ENCODE measurements at regions not wholly inside any gene's neighbourhood (a gene's known extent, or its start where the extent isn't known, plus 50 kb on each side); places are given as distances from the start of the nearest gene placed in this dataset.

GRCh38 chr20:16929756-16930155 is 181.6 kb downstream of the OTOR start:
- no peak overlapping the region for H3K4me3 Mint-ChIP-seq
- H3K4me3 ChIP-seq (ENCODE audit: control insufficient read depth in 1 of 2, extremely low read depth in 1 of 2, low read length in 1 of 2) = no peak overlapping the region
- H3K27me3 ChIP-seq (replicated peaks in 1 of 2; ENCODE audit: control insufficient read depth in 2 of 2, extremely low read depth in 1 of 2, insufficient read depth in 2 of 2, low read length in 1 of 2) = no peaks in the 10 kb centered on the region
- no peaks in the 10 kb centered on the region for H3K36me3 Mint-ChIP-seq
- no peaks in the 10 kb centered on the region for H3K4me1 ChIP-seq (ENCODE audit: control insufficient read depth in 1 of 2, extremely low read depth in 1 of 2, insufficient read depth in 2 of 2, low read length in 2 of 2)
- no peak overlapping the region for H3K27ac Mint-ChIP-seq
- no peak for DNase-seq
- no peak for ATAC-seq (replicated peaks in 1 of 4)
- H3K9me3 ChIP-seq = no peaks in the 10 kb centered on the region
- peaks cover 0 to 2% of the 10 kb centered on the region in 2 donors for H3K27me3 Mint-ChIP-seq
- H3K9me3 Mint-ChIP-seq = peaks cover 6 to 22% (median 6%) of the 10 kb centered on the region in 3 donors
- no peak overlapping the region for H3K27ac ChIP-seq (ENCODE audit: low read length)
- H3K4me1 Mint-ChIP-seq = no peaks in the 10 kb centered on the region
- ChIA-PET CTCF (no interaction called here), POLR2A (no interaction called here)
- no peaks in the 10 kb centered on the region for H3K36me3 ChIP-seq (ENCODE audit: control insufficient read depth in 2 of 2, extremely low read depth in 1 of 2, insufficient read depth in 1 of 2, low read length in 1 of 2)

GRCh38 chr20:16930656-16931055 is 182.5 kb downstream of the OTOR start:
- Histone ChIP-seq H3K4me3 (ENCODE audit: control insufficient read depth in 1 of 2, extremely low read depth in 1 of 2, low read length in 1 of 2) (no peak overlapping the region), H3K27me3 (replicated peaks in 1 of 2; ENCODE audit: control insufficient read depth in 2 of 2, extremely low read depth in 1 of 2, insufficient read depth in 2 of 2, low read length in 1 of 2) (no peaks in the 10 kb centered on the region), H3K27ac (ENCODE audit: low read length) (no peak overlapping the region), H3K4me1 (ENCODE audit: control insufficient read depth in 1 of 2, extremely low read depth in 1 of 2, insufficient read depth in 2 of 2, low read length in 2 of 2) (no peaks in the 10 kb centered on the region), H3K36me3 (ENCODE audit: control insufficient read depth in 2 of 2, extremely low read depth in 1 of 2, insufficient read depth in 1 of 2, low read length in 1 of 2) (no peaks in the 10 kb centered on the region), H3K9me3 (no peaks in the 10 kb centered on the region)
- peaks cover 0 to 2% of the 10 kb centered on the region in 2 donors for H3K27me3 Mint-ChIP-seq
- ATAC-seq (replicated peaks in 1 of 4) (no peak), DNase-seq (no peak)
- no peak overlapping the region for H3K4me3 Mint-ChIP-seq
- no peak overlapping the region for H3K27ac Mint-ChIP-seq
- ChIA-PET CTCF (no interaction called here), POLR2A (no interaction called here)
- WGBS (ENCODE audit: insufficient coverage) = 63% methylated on average over 3 of the region's 4 CpGs
- peaks cover 6 to 22% (median 9%) of the 10 kb centered on the region in 3 donors for H3K9me3 Mint-ChIP-seq
- H3K36me3 Mint-ChIP-seq = no peaks in the 10 kb centered on the region
- H3K4me1 Mint-ChIP-seq = no peaks in the 10 kb centered on the region

- CTCF ChIA-PET = no interaction called here
- Mint-ChIP-seq H3K36me3 (no peaks in the 10 kb centered on the region), H3K27ac (no peak overlapping the region), H3K27me3 (no peaks in the 10 kb centered on the region), H3K9me3 (peaks cover 0 to 13% (median 9%) of the 10 kb centered on the region in 3 donors), H3K4me1 (no peaks in the 10 kb centered on the region), H3K4me3 (no peak overlapping the region)
- no CpG with 5 or more reads among the region's 3 CpGs for WGBS (ENCODE audit: insufficient coverage)
- no peaks in the 10 kb centered on the region for H3K27me3 ChIP-seq (replicated peaks in 1 of 2; ENCODE audit: control insufficient read depth in 2 of 2, extremely low read depth in 1 of 2, insufficient read depth in 2 of 2, low read length in 1 of 2)
- H3K27ac ChIP-seq (ENCODE audit: low read length) = no peak overlapping the region
- ATAC-seq (replicated peaks in 1 of 4) (no peak), DNase-seq (no peak)
- POLR2A ChIA-PET = no interaction called here
- no peaks in the 10 kb centered on the region for H3K4me1 ChIP-seq (ENCODE audit: control insufficient read depth in 1 of 2, extremely low read depth in 1 of 2, insufficient read depth in 2 of 2, low read length in 2 of 2)
- no peaks in the 10 kb centered on the region for H3K36me3 ChIP-seq (ENCODE audit: control insufficient read depth in 2 of 2, extremely low read depth in 1 of 2, insufficient read depth in 1 of 2, low read length in 1 of 2)
- H3K9me3 ChIP-seq = no peaks in the 10 kb centered on the region
- H3K4me3 ChIP-seq (ENCODE audit: control insufficient read depth in 1 of 2, extremely low read depth in 1 of 2, low read length in 1 of 2) = no peak overlapping the region
Observed at GRCh38 chr20:16939051-16939450, 190.9 kb downstream of the OTOR start.

- ATAC-seq (replicated peaks in 1 of 4) (no peak), DNase-seq (no peak)
- Histone ChIP-seq H3K36me3 (ENCODE audit: control insufficient read depth in 2 of 2, extremely low read depth in 1 of 2, insufficient read depth in 1 of 2, low read length in 1 of 2) (no peaks in the 10 kb centered on the region), H3K4me3 (ENCODE audit: control insufficient read depth in 1 of 2, extremely low read depth in 1 of 2, low read length in 1 of 2) (no peak overlapping the region), H3K9me3 (no peaks in the 10 kb centered on the region), H3K27me3 (replicated peaks in 1 of 2; ENCODE audit: control insufficient read depth in 2 of 2, extremely low read depth in 1 of 2, insufficient read depth in 2 of 2, low read length in 1 of 2) (no peaks in the 10 kb centered on the region), H3K27ac (ENCODE audit: low read length) (no peak overlapping the region), H3K4me1 (ENCODE audit: control insufficient read depth in 1 of 2, extremely low read depth in 1 of 2, insufficient read depth in 2 of 2, low read length in 2 of 2) (no peaks in the 10 kb centered on the region)
- no peak overlapping the region for H3K27ac Mint-ChIP-seq
- no peaks in the 10 kb centered on the region for H3K4me1 Mint-ChIP-seq
- no peak overlapping the region for H3K4me3 Mint-ChIP-seq
- no peaks in the 10 kb centered on the region for H3K36me3 Mint-ChIP-seq
- peaks cover 0 to 18% (median 9%) of the 10 kb centered on the region in 3 donors for H3K9me3 Mint-ChIP-seq
- ChIA-PET CTCF (no interaction called here), POLR2A (no interaction called here)
- no peaks in the 10 kb centered on the region for H3K27me3 Mint-ChIP-seq
- WGBS (ENCODE audit: insufficient coverage) = 14% methylated on average over 1 of the region's 1 CpG
Observed at GRCh38 chr20:16940701-16941100, 192.5 kb downstream of the OTOR start.

- Histone ChIP-seq H3K9me3 (no peaks in the 10 kb centered on the region), H3K4me3 (ENCODE audit: control insufficient read depth in 1 of 2, extremely low read depth in 1 of 2, low read length in 1 of 2) (no peak overlapping the region), H3K36me3 (ENCODE audit: control insufficient read depth in 2 of 2, extremely low read depth in 1 of 2, insufficient read depth in 1 of 2, low read length in 1 of 2) (no peaks in the 10 kb centered on the region), H3K27ac (ENCODE audit: low read length) (no peak overlapping the region), H3K27me3 (replicated peaks in 1 of 2; ENCODE audit: control insufficient read depth in 2 of 2, extremely low read depth in 1 of 2, insufficient read depth in 2 of 2, low read length in 1 of 2) (no peaks in the 10 kb centered on the region), H3K4me1 (ENCODE audit: control insufficient read depth in 1 of 2, extremely low read depth in 1 of 2, insufficient read depth in 2 of 2, low read length in 2 of 2) (no peaks in the 10 kb centered on the region)
- Mint-ChIP-seq H3K9me3 (peaks cover 0 to 18% (median 7%) of the 10 kb centered on the region in 3 donors), H3K4me1 (no peaks in the 10 kb centered on the region), H3K36me3 (no peaks in the 10 kb centered on the region), H3K27me3 (no peaks in the 10 kb centered on the region), H3K27ac (no peak overlapping the region), H3K4me3 (no peak overlapping the region)
- no peak for DNase-seq
- no peak for ATAC-seq (replicated peaks in 1 of 4)
- 0% methylated on average over 1 of the region's 1 CpG for WGBS (ENCODE audit: insufficient coverage)
- ChIA-PET POLR2A (interaction anchor here in 1 of 2 donors (0.5 kb wide), 1 partner anchor 84 kb away, joined by 3 read pairs; no protein-coding TSS in a partner anchor), CTCF (no interaction called here)
Observed at GRCh38 chr20:16942051-16942450, 193.9 kb downstream of the OTOR start.

- Histone ChIP-seq H3K4me1 (ENCODE audit: control insufficient read depth in 1 of 2, extremely low read depth in 1 of 2, insufficient read depth in 2 of 2, low read length in 2 of 2) (no peaks in the 10 kb centered on the region), H3K9me3 (no peaks in the 10 kb centered on the region), H3K4me3 (ENCODE audit: control insufficient read depth in 1 of 2, extremely low read depth in 1 of 2, low read length in 1 of 2) (no peak overlapping the region), H3K27ac (ENCODE audit: low read length) (no peak overlapping the region), H3K27me3 (replicated peaks in 1 of 2; ENCODE audit: control insufficient read depth in 2 of 2, extremely low read depth in 1 of 2, insufficient read depth in 2 of 2, low read length in 1 of 2) (no peaks in the 10 kb centered on the region), H3K36me3 (ENCODE audit: control insufficient read depth in 2 of 2, extremely low read depth in 1 of 2, insufficient read depth in 1 of 2, low read length in 1 of 2) (no peaks in the 10 kb centered on the region)
- DNase-seq (no peak), ATAC-seq (replicated peaks in 1 of 4) (no peak)
- POLR2A ChIA-PET = interaction anchor here in 1 of 2 donors (0.5 kb wide), 1 partner anchor 83 kb away, joined by 3 read pairs; no protein-coding TSS in a partner anchor
- no CpG with 5 or more reads among the region's 2 CpGs for WGBS (ENCODE audit: insufficient coverage)
- H3K4me1 Mint-ChIP-seq = no peaks in the 10 kb centered on the region
- peaks cover 0 to 18% (median 7%) of the 10 kb centered on the region in 3 donors for H3K9me3 Mint-ChIP-seq
- no peak overlapping the region for H3K4me3 Mint-ChIP-seq
- no peak overlapping the region for H3K27ac Mint-ChIP-seq
- CTCF ChIA-PET = no interaction called here
- no peaks in the 10 kb centered on the region for H3K27me3 Mint-ChIP-seq
- no peaks in the 10 kb centered on the region for H3K36me3 Mint-ChIP-seq
Observed at GRCh38 chr20:16942756-16943155, 194.6 kb downstream of the OTOR start.

- Histone ChIP-seq H3K36me3 (ENCODE audit: control insufficient read depth in 2 of 2, extremely low read depth in 1 of 2, insufficient read depth in 1 of 2, low read length in 1 of 2) (no peaks in the 10 kb centered on the region), H3K27me3 (replicated peaks in 1 of 2; ENCODE audit: control insufficient read depth in 2 of 2, extremely low read depth in 1 of 2, insufficient read depth in 2 of 2, low read length in 1 of 2) (no peaks in the 10 kb centered on the region), H3K4me1 (ENCODE audit: control insufficient read depth in 1 of 2, extremely low read depth in 1 of 2, insufficient read depth in 2 of 2, low read length in 2 of 2) (no peaks in the 10 kb centered on the region), H3K9me3 (no peaks in the 10 kb centered on the region), H3K27ac (ENCODE audit: low read length) (no peak overlapping the region), H3K4me3 (ENCODE audit: control insufficient read depth in 1 of 2, extremely low read depth in 1 of 2, low read length in 1 of 2) (no peak overlapping the region)
- no peaks in the 10 kb centered on the region for H3K4me1 Mint-ChIP-seq
- H3K36me3 Mint-ChIP-seq = no peaks in the 10 kb centered on the region
- DNase-seq (no peak), ATAC-seq (replicated peaks in 1 of 4) (no peak)
- ChIA-PET POLR2A (no interaction called here), CTCF (no interaction called here)
- no peak overlapping the region for H3K4me3 Mint-ChIP-seq
- H3K9me3 Mint-ChIP-seq = peaks cover 11 to 18% (median 15%) of the 10 kb centered on the region in 3 donors
- no CpG with 5 or more reads among the region's 2 CpGs for WGBS (ENCODE audit: insufficient coverage)
- H3K27ac Mint-ChIP-seq = no peak overlapping the region
- peaks cover 0 to 2% of the 10 kb centered on the region in 2 donors for H3K27me3 Mint-ChIP-seq
Observed at GRCh38 chr20:16944745-16945144, 196.6 kb downstream of the OTOR start.

Measured in T-cell (primary cell).